ENCODE measurements at regions not wholly inside any gene's neighbourhood (a gene's known extent, or its start where the extent isn't known, plus 50 kb on each side); places are given as distances from the start of the nearest gene placed in this dataset.

DNA sequence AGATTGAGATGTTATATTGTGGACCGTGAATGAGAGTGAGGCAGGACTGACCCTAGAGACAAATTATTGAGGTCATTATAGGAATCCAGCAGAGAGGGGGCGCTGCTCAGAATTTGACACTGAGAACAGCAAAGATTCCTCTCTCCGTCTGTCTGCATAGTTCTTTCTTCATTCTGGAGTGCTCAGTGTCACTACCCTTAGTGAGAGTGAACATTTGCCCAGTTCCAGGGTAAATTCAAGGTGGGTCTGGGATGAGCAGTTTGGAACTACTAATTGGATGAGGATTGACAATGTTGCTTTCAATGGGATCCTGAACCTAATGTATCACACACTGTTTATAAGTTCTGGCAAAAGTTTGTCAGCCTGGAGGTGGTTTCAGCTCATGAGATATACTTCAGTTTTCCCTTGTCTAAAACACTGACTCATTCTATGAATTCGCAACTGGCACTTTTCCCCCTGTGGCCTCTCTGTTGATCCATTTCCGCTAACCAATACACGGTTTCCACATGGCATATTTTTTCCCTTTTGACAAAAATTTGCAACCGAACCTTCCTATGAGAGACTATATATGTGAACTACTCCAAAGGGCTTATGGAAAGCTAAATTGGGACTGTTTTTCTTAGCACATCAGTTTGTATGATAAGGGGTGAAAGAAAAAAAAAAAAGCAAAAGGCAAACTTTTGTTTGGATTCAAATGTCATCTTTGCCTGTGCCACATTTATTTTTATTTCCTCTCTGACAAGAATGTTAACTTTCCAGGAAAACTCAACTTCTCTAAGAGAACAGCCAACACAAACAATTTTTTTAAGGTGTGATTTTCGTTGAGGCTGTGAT, 1240.7 kb upstream of the WWC1 start:
- TF ChIP-seq, protein P1, sequence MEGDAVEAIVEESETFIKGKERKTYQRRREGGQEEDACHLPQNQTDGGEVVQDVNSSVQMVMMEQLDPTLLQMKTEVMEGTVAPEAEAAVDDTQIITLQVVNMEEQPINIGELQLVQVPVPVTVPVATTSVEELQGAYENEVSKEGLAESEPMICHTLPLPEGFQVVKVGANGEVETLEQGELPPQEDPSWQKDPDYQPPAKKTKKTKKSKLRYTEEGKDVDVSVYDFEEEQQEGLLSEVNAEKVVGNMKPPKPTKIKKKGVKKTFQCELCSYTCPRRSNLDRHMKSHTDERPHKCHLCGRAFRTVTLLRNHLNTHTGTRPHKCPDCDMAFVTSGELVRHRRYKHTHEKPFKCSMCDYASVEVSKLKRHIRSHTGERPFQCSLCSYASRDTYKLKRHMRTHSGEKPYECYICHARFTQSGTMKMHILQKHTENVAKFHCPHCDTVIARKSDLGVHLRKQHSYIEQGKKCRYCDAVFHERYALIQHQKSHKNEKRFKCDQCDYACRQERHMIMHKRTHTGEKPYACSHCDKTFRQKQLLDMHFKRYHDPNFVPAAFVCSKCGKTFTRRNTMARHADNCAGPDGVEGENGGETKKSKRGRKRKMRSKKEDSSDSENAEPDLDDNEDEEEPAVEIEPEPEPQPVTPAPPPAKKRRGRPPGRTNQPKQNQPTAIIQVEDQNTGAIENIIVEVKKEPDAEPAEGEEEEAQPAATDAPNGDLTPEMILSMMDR (IDR thresholded peaks at IDR 0.05; ENCODE audit: control extremely low read depth, extremely low read depth, low read depth, missing control alignments) = no peak
- CTCF ChIA-PET = interaction anchor here (0.9 to 2.2 kb wide), 3 partner anchors 22 to 515 kb away, joined by 3 to 7 read pairs (median 3); no protein-coding TSS in a partner anchor
- POLR2A ChIA-PET = no interaction called here
- no peak for DNase-seq (ENCODE audit: extremely low spot score)

DNA sequence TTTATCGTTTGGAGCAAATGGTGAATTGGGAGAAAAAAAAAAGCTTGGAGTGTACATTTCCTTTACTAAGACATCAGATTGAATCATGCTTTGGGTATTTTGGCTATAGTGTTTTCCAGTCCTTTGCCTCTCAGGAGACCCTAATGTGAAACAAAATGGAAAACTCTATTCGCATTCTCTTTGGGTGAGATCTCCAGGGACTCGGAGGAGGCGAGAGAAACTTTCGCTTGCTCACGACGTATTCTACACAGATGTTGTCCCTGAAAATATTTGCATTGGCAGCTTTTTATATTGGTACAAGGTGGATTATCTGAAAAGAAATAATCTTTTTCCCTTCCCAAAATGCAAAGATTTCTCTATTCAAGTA, 1240.1 kb upstream of the WWC1 start:
- ChIA-PET POLR2A (no interaction called here), CTCF (no interaction called here)
- DNase-seq (ENCODE audit: extremely low spot score) = no peak
- TF ChIP-seq, protein P1 (IDR thresholded peaks at IDR 0.05; ENCODE audit: control extremely low read depth, extremely low read depth, low read depth, missing control alignments) = no peak

DNA sequence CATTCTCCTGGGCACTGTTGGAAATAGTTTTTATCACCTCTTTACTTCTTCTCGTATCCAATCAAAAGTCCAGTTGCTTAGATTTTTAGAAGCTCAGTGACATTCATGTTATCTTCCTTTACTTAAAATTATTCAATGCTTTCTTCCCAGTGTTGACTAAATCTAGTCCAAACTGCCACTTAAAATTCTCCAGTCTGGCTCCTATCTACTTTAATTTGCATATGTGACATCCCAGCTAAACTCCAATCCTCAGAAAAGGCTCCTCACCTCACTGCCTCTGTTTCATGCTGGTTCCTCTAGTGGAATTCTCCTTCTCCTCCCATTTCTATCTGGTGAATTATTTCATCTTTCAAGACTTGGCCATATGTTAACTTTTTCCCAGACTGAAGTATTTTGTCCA, 1238.7 kb upstream of the WWC1 start:
- CTCF ChIA-PET = no interaction called here
- POLR2A ChIA-PET = no interaction called here
- no peak for DNase-seq (ENCODE audit: extremely low spot score)
- TF ChIP-seq, protein P1 (IDR thresholded peaks at IDR 0.05; ENCODE audit: control extremely low read depth, extremely low read depth, low read depth, missing control alignments) = no peak

DNA sequence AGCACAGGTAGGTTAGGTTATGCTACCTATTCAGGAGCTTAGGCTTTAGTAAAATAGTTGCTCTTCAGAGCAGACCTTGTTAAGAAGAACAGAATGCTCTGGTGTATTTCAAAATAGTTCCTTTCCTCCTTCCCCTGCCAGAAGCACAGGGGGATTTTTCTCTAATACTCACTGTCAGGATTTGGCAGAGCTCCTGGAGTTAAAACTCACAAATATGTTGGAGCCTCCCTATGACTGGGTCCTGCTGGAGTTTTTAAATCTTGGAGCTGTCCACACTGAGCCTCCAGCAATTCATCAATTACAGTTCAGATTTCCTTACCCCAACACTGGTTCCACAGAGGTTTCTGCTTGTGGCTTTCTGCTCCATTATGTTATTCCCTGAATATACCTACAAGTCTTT, 1233.8 kb upstream of the WWC1 start:
- POLR2A ChIA-PET = no interaction called here
- TF ChIP-seq, protein P1 (IDR thresholded peaks at IDR 0.05; ENCODE audit: control extremely low read depth, extremely low read depth, low read depth, missing control alignments) = no peak
- CTCF ChIA-PET = interaction anchor here (1.7 kb wide), 1 partner anchor 9 kb away, joined by 6 read pairs; no protein-coding TSS in a partner anchor
- no peak for DNase-seq (ENCODE audit: extremely low spot score)

DNA sequence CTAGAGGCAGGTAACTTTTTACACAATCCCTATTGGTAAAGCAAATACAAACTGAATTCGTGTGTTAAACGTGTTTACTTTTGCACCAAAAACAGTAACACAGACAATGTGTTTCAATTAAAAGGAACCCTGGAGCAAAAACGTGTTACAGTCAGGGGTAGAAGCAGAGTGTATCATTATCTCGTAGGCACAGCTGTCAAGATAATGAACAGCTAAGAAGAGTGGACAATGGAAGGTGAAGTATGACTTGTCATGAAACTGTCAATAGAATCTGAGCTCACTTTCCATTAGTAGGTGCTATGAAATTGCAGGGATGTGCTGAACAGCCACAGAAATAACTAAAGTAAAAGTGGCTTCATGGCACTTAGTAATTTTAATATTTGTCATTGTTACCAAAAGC, 1229.8 kb upstream of the WWC1 start:
- POLR2A ChIA-PET = no interaction called here
- TF ChIP-seq, protein P1 (IDR thresholded peaks at IDR 0.05; ENCODE audit: control extremely low read depth, extremely low read depth, low read depth, missing control alignments) = no peak
- CTCF ChIA-PET = no interaction called here

DNA sequence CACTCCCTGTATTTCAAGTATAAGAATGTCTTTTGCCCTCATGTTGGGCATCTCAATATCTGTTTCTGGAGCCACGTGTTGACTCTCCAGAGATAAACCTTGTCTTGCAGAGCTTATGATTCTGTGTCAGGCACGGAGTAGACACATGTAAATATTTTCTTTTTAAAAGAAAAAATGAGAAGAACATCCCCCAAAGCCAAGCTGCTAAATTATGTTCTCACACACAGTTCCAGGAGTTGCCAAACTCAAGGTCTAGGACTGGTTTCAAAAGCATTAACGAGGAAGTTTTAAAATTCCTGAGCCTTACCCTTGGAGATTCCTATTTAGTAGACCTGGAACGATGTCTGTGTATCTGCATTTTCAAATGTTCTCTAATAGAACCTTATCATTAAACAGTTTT, 1228.3 kb upstream of the WWC1 start:
- TF ChIP-seq, protein P1 (IDR thresholded peaks at IDR 0.05; ENCODE audit: control extremely low read depth, extremely low read depth, low read depth, missing control alignments) = no peak
- DNase-seq (ENCODE audit: extremely low spot score) = no peak
- ChIA-PET CTCF (interaction anchor here (1.0 to 1.3 kb wide), 2 partner anchors 14 to 21 kb away, joined by 3 read pairs; no protein-coding TSS in a partner anchor), POLR2A (no interaction called here)

More for the DNA sequence above, 1229.8 kb upstream of the WWC1 start:
- no peak for DNase-seq (ENCODE audit: extremely low spot score)

Data from GM10248 (cell line).